ENCODE measurements at regions not wholly inside any gene's neighbourhood (a gene's known extent, or its start where the extent isn't known, plus 50 kb on each side); places are given as distances from the start of the nearest gene placed in this dataset.

DNA sequence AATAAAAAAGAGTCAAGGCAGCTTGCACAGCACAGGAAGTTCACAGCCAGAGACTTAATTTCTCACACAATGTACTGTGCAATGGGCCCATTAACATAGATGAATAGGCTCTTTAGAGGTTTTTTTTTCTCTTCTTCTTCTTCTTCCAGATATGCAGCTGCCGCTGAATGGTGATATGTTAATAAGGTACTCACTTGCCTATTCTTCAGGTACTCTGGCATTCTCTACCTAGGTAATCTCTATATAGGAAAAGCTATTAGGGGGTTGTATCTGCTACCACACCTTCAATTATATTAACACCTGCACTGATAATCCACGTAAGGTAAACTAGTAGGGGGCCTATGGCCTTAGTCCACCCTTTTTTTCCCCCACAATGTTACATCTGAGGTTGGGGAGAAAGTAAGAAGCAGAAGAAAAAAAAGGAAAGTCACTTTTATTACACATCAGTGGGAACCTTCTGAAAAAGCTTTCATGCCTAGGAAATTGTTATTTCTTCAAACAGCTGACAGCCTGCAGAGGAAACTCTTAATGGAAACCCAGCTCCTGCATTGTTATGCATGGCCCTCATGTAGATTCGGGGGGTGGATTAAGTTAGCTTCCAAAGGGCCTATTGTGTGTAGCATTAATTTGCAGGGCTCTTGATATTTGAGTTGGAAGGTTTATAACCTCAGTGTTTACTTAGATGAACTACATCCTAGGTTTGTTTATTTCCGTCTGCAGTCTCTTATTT lies 525.5 kb downstream of the ZIC1 start:
- TF ChIP-seq, protein P1, sequence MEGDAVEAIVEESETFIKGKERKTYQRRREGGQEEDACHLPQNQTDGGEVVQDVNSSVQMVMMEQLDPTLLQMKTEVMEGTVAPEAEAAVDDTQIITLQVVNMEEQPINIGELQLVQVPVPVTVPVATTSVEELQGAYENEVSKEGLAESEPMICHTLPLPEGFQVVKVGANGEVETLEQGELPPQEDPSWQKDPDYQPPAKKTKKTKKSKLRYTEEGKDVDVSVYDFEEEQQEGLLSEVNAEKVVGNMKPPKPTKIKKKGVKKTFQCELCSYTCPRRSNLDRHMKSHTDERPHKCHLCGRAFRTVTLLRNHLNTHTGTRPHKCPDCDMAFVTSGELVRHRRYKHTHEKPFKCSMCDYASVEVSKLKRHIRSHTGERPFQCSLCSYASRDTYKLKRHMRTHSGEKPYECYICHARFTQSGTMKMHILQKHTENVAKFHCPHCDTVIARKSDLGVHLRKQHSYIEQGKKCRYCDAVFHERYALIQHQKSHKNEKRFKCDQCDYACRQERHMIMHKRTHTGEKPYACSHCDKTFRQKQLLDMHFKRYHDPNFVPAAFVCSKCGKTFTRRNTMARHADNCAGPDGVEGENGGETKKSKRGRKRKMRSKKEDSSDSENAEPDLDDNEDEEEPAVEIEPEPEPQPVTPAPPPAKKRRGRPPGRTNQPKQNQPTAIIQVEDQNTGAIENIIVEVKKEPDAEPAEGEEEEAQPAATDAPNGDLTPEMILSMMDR (IDR thresholded peaks at IDR 0.05), result no peak
- TF ChIP-seq POLR2A (IDR thresholded peaks at IDR 0.05), result no peak
